GM23338 (cell line): ENCODE measurements at regions not wholly inside any gene's neighbourhood (a gene's known extent, or its start where the extent isn't known, plus 50 kb on each side); places are given as distances from the start of the nearest gene placed in this dataset.

Experiments used
- ATAC-seq: fragments of 200-7000 bp; cut with Tn5 transposase; 3 replicates; pipeline ENCODE4 v1.9.1; 2020
- DNase-seq: peaks from one replicate; pipeline ENCODE4 v3.0.0-alpha.2; 2015; ENCODE audit warnings: low spot score
- H2AFZ ChIP-seq: fragments of 200-600 bp; sonication (generic); 2 replicates; pipeline ENCODE4 v1.8.0; 2016; ENCODE audit warnings: antibody characterized with exemption, mild to moderate bottlenecking, moderate library complexity
- H3F3A ChIP-seq: fragments of 200-600 bp; sonication (generic); replicated peaks from 2 replicates; pipeline ENCODE4 v1.8.0; 2017; ENCODE audit warnings: antibody characterized with exemption, mixed run types, low read depth
- H3K27ac ChIP-seq: fragments of 200-600 bp; sonication (generic); 2 replicates; pipeline ENCODE4 v1.6.1; 2016; ENCODE audit warnings: low read depth
- H3K27me3 ChIP-seq: fragments of 200-600 bp; sonication (generic); 2 replicates; pipeline ENCODE4 v1.8.0; 2016; ENCODE audit warnings: mild to moderate bottlenecking, mixed run types, moderate library complexity; ENCODE audit not compliant: insufficient read depth
- H3K36me3 ChIP-seq: fragments of 200-600 bp; sonication (generic); 2 replicates; pipeline ENCODE4 v1.8.0; 2016; ENCODE audit warnings: mild to moderate bottlenecking; ENCODE audit not compliant: insufficient read depth
- H3K4me1 ChIP-seq: fragments of 200-600 bp; sonication (generic); 2 replicates; pipeline ENCODE4 v1.8.0; 2016; ENCODE audit warnings: mild to moderate bottlenecking, moderate library complexity; ENCODE audit not compliant: insufficient read depth
- H3K4me2 ChIP-seq: fragments of 200-600 bp; sonication (generic); 2 replicates; pipeline ENCODE4 v1.7.1; 2017; ENCODE audit warnings: mixed run types
- H3K4me3 ChIP-seq: fragments of 200-600 bp; sonication (generic); 2 replicates; pipeline ENCODE4 v1.6.1; 2016; ENCODE audit warnings: mixed run types
- H3K79me2 ChIP-seq: fragments of 200-600 bp; sonication (generic); replicated peaks from 2 replicates; pipeline ENCODE4 v1.8.0; 2017; ENCODE audit warnings: mild to moderate bottlenecking; ENCODE audit not compliant: insufficient read depth
- H3K9me2 ChIP-seq: fragments of 200-600 bp; sonication (generic); 2 replicates; pipeline ENCODE4 v1.8.0; 2017; ENCODE audit not compliant: insufficient read depth
- H4K20me1 ChIP-seq: fragments of 200-600 bp; sonication (generic); replicated peaks from 2 replicates; pipeline ENCODE4 v1.8.0; 2017; ENCODE audit warnings: mild to moderate bottlenecking; ENCODE audit not compliant: insufficient read depth
- H3K27ac Mint-ChIP-seq: 2 replicates; pipeline ENCODE4 v1.8.0; 2020; ENCODE audit warnings: inconsistent platforms, mild to moderate bottlenecking, moderate library complexity, mixed read lengths
- H3K27me3 Mint-ChIP-seq: 3 replicates; pipeline ENCODE4 v1.8.0; 2022; ENCODE audit warnings: low read depth, mild to moderate bottlenecking, moderate library complexity, mixed read lengths, inconsistent platforms; ENCODE audit not compliant: insufficient read depth, poor library complexity
- H3K36me3 Mint-ChIP-seq: 3 replicates; pipeline ENCODE4 v1.8.0; 2021; ENCODE audit warnings: low read depth, mild to moderate bottlenecking, inconsistent platforms, moderate library complexity, mixed read lengths
- H3K4me1 Mint-ChIP-seq: 3 replicates; pipeline ENCODE4 v1.8.0; 2020; ENCODE audit warnings: mild to moderate bottlenecking, inconsistent platforms, mixed read lengths
- H3K4me3 Mint-ChIP-seq: 3 replicates; pipeline ENCODE4 v1.8.0; 2021; ENCODE audit warnings: moderate library complexity, mild to moderate bottlenecking, inconsistent platforms, mixed read lengths
- H3K9me3 Mint-ChIP-seq: 3 replicates; pipeline ENCODE4 v1.8.0; 2020; ENCODE audit warnings: moderate library complexity, mild to moderate bottlenecking, inconsistent platforms, mixed read lengths
- CREB1 ChIP-seq: fragments of 250-450 bp; sonication (Bioruptor Pico); IDR thresholded peaks from 2 replicates; pipeline ENCODE4 v1.5.0; 2020; ENCODE audit warnings: low read depth, mild to moderate bottlenecking, moderate library complexity
- CTCF ChIP-seq, 2 experiments: fragments of 200-600 bp in 1 of 2; sonication (generic) in 1 of 2; conservative IDR thresholded peaks; 2 replicates each; pipeline versions ENCODE4 v1.5.1 to v1.6.1; 2016 to 2017; ENCODE audit warnings: antibody characterized with exemption in 2 of 2, low read depth in 2 of 2, mild to moderate bottlenecking in 2 of 2, moderate library complexity in 1 of 2
- ETS1 ChIP-seq: IDR thresholded peaks from 2 replicates; pipeline ENCODE4 v1.6.1; 2016; ENCODE audit warnings: antibody characterized with exemption
- EZH2 ChIP-seq: fragments of 200-600 bp; sonication (generic); IDR thresholded peaks from one replicate; pipeline ENCODE4 v1.8.0; 2017; ENCODE audit warnings: antibody characterized with exemption, mild to moderate bottlenecking, low read depth; ENCODE audit not compliant: unreplicated experiment
- EZH2phosphoT487 ChIP-seq: fragments of 200-600 bp; sonication (generic); IDR thresholded peaks from one replicate; pipeline ENCODE4 v1.8.1; 2018; ENCODE audit warnings: antibody characterized with exemption; ENCODE audit not compliant: unreplicated experiment
- JUNB ChIP-seq: IDR thresholded peaks from one replicate; pipeline ENCODE4 v1.6.1; 2016; ENCODE audit warnings: antibody characterized with exemption; ENCODE audit not compliant: unreplicated experiment
- NANOG ChIP-seq: IDR thresholded peaks from 2 replicates; pipeline ENCODE4 v1.6.1; 2016; ENCODE audit warnings: antibody characterized with exemption, borderline replicate concordance
- POLR2AphosphoS5 ChIP-seq: IDR thresholded peaks from 2 replicates; pipeline ENCODE4 v1.6.1; 2016; ENCODE audit warnings: antibody characterized with exemption, low read depth
- STAT1 ChIP-seq: IDR thresholded peaks from one replicate; pipeline ENCODE4 v1.6.1; 2016; ENCODE audit warnings: antibody characterized with exemption; ENCODE audit not compliant: unreplicated experiment
- ZNF114 ChIP-seq: fragments of 250-450 bp; sonication (Bioruptor Pico); IDR thresholded peaks from 2 replicates; pipeline ENCODE4 v1.5.0; 2020; ENCODE audit warnings: mild to moderate bottlenecking, moderate library complexity
- ZNF331 ChIP-seq: fragments of 250-450 bp; sonication (Bioruptor Pico); IDR thresholded peaks from 2 replicates; pipeline ENCODE4 v1.5.0; 2020; ENCODE audit warnings: low read depth, mild to moderate bottlenecking, moderate library complexity
- ZNF462 ChIP-seq: fragments of 250-450 bp; sonication (Bioruptor Pico); IDR thresholded peaks from 2 replicates; pipeline ENCODE4 v1.5.0; 2020; ENCODE audit warnings: mild to moderate bottlenecking, moderate library complexity
- TF ChIP-seq, protein P1 (sequence below): IDR thresholded peaks from one replicate; pipeline ENCODE4 v1.6.1; 2018; ENCODE audit warnings: antibody characterized with exemption; ENCODE audit not compliant: unreplicated experiment

DNA sequence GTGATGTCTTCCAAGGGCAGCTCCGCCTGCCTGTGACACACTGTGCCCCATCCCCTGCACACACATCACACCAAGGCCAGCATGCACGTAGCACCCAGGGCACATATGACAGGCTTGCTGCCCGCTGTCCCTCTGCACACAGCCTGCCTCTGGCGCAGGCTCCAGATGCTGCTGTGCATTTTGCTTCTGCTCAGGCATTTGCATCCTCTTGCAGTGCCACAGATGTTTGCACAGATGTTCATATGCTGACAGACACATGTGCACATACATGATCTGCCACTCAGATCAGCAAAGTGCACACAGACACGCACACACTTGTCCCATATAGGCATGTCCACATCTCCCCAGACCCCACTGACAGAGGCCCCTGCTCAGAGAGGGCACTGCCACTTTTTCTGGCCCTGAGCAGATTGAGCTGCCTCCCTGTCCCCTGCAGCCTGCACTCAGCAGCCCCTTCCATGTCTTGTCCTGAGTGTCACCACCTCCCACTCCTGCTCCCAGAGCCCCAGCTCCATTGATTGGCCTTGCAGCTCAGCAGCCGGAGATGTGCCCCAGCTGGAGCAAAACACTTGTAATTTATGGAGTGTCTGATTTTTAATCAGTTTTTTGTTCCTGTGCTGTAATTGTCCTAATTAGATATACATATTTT lies 115.1 kb upstream of the RPL38 start:
- no peaks in the 10 kb centered on the region for H3K36me3 ChIP-seq
- no peak for TF ChIP-seq CREB1 (CRISPR knock-in tag)
- no peak for TF ChIP-seq ZNF114
- no peak for TF ChIP-seq EZH2
- no peak for TF ChIP-seq EZH2phosphoT487
- no peak for TF ChIP-seq ZNF331 (CRISPR knock-in tag)
- no peak for TF ChIP-seq NANOG
- TF ChIP-seq, protein P1, sequence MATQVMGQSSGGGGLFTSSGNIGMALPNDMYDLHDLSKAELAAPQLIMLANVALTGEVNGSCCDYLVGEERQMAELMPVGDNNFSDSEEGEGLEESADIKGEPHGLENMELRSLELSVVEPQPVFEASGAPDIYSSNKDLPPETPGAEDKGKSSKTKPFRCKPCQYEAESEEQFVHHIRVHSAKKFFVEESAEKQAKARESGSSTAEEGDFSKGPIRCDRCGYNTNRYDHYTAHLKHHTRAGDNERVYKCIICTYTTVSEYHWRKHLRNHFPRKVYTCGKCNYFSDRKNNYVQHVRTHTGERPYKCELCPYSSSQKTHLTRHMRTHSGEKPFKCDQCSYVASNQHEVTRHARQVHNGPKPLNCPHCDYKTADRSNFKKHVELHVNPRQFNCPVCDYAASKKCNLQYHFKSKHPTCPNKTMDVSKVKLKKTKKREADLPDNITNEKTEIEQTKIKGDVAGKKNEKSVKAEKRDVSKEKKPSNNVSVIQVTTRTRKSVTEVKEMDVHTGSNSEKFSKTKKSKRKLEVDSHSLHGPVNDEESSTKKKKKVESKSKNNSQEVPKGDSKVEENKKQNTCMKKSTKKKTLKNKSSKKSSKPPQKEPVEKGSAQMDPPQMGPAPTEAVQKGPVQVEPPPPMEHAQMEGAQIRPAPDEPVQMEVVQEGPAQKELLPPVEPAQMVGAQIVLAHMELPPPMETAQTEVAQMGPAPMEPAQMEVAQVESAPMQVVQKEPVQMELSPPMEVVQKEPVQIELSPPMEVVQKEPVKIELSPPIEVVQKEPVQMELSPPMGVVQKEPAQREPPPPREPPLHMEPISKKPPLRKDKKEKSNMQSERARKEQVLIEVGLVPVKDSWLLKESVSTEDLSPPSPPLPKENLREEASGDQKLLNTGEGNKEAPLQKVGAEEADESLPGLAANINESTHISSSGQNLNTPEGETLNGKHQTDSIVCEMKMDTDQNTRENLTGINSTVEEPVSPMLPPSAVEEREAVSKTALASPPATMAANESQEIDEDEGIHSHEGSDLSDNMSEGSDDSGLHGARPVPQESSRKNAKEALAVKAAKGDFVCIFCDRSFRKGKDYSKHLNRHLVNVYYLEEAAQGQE = no peak
- no peak for TF ChIP-seq POLR2AphosphoS5
- TF ChIP-seq JUNB = no peak
- TF ChIP-seq STAT1 = no peak
- no peak for TF ChIP-seq CTCF (conservative IDR thresholded peaks at IDR 0.05; ENCODE audit: low read depth in 2 of 2)
- TF ChIP-seq ETS1 = no peak
- TF ChIP-seq ZNF462 (CRISPR knock-in tag) = no peak
- peaks cover 8% of the 10 kb centered on the region for H3K27me3 Mint-ChIP-seq
- H3K79me2 ChIP-seq = no peaks in the 10 kb centered on the region
- H3K4me3 ChIP-seq = no peak overlapping the region
- H3K27ac ChIP-seq = no peak overlapping the region
- H3K9me3 Mint-ChIP-seq = peaks cover 36% of the 10 kb centered on the region
- no peak for ATAC-seq
- H3K36me3 Mint-ChIP-seq = 0 out of 3 replicates have a peak, but pooled peaks cover 5% of the 10 kb centered on the region
- no peaks in the 10 kb centered on the region for H3F3A ChIP-seq
- no peak for DNase-seq
- H3K4me3 Mint-ChIP-seq = no peak overlapping the region
- H3K4me2 ChIP-seq = no peak overlapping the region
- H2AFZ ChIP-seq = no peak overlapping the region
- no peaks in the 10 kb centered on the region for H3K4me1 Mint-ChIP-seq
- no peaks in the 10 kb centered on the region for H3K4me1 ChIP-seq
- H3K27ac Mint-ChIP-seq = no peak overlapping the region
- H3K9me2 ChIP-seq = no peaks in the 10 kb centered on the region
- no peaks in the 10 kb centered on the region for H3K27me3 ChIP-seq
- H4K20me1 ChIP-seq = no peaks in the 10 kb centered on the region
